CD14-positive monocyte (primary cell): ENCODE measurements at regions not wholly inside any gene's neighbourhood (a gene's known extent, or its start where the extent isn't known, plus 50 kb on each side); places are given as distances from the start of the nearest gene placed in this dataset.

Source experiments
- DNase-seq, 3 donors: peaks; one replicate each; pipeline ENCODE4 v3.0.0-alpha.2; 2011 to 2022
- H2AFZ ChIP-seq: 2 replicates; pipeline ENCODE4 v1.6.0; 2012; ENCODE audit warnings: mild to moderate bottlenecking, low read depth, low read length, inconsistent platforms; ENCODE audit not compliant: insufficient read depth, poor library complexity, severe bottlenecking
- H3K27ac ChIP-seq, 2 donors: 1 replicate in 1 of 2; 2 replicates in 1 of 2; pipeline ENCODE4 v1.5.1; 2012 to 2013; ENCODE audit warnings: low read length in 2 of 2, control low read depth in 1 of 2, inconsistent platforms in 1 of 2, low read depth in 1 of 2, mild to moderate bottlenecking in 1 of 2
- H3K27me3 ChIP-seq, 2 donors: one replicate each; pipeline versions ENCODE4 v1.6.0 to v1.6.1; 2011 to 2013; ENCODE audit warnings: low read length in 2 of 2; ENCODE audit not compliant: control insufficient read depth in 2 of 2, insufficient read depth in 2 of 2
- H3K36me3 ChIP-seq, 2 donors: replicated peaks in 1 of 2; 1 replicate in 1 of 2; 2 replicates in 1 of 2; pipeline versions ENCODE4 v1.5.1 to v1.6.1; 2012 to 2013; ENCODE audit warnings: low read length in 2 of 2, control low read depth in 1 of 2, inconsistent platforms in 1 of 2, mild to moderate bottlenecking in 1 of 2; ENCODE audit not compliant: insufficient read depth in 2 of 2, control insufficient read depth in 1 of 2
- H3K4me1 ChIP-seq, 2 donors: 1 replicate in 1 of 2; 2 replicates in 1 of 2; pipeline versions ENCODE4 v1.5.1 to v1.6.1; 2012 to 2013; ENCODE audit warnings: low read length in 2 of 2, control low read depth in 1 of 2, inconsistent platforms in 1 of 2, mild to moderate bottlenecking in 1 of 2, moderate library complexity in 1 of 2; ENCODE audit not compliant: insufficient read depth in 2 of 2, control insufficient read depth in 1 of 2
- H3K4me2 ChIP-seq: replicated peaks from 2 replicates; pipeline ENCODE3; 2012; ENCODE audit warnings: low read length, moderate library complexity, mild to moderate bottlenecking; ENCODE audit not compliant: poor library complexity, severe bottlenecking; ENCODE audit errors: extremely low read depth
- H3K4me3 ChIP-seq, 3 experiments: fragments of 200-600 bp in 1 of 3; sonication (generic) in 1 of 3; replicated peaks in 1 of 3; 1 replicate in 2 of 3; 2 replicates in 1 of 3; pipeline ENCODE4 v1.5.1; 2011 to 2013; ENCODE audit warnings: low read length in 3 of 3, mild to moderate bottlenecking in 3 of 3, control low read depth in 2 of 3, low read depth in 2 of 3, inconsistent platforms in 1 of 3, moderate library complexity in 1 of 3
- H3K79me2 ChIP-seq: 2 replicates; pipeline ENCODE4 v1.6.0; 2012; ENCODE audit warnings: mild to moderate bottlenecking, control low read depth, inconsistent platforms, low read length, moderate library complexity; ENCODE audit not compliant: insufficient read depth
- H3K9ac ChIP-seq: 2 replicates; pipeline ENCODE4 v1.6.0; 2017; ENCODE audit warnings: low read length, mild to moderate bottlenecking; ENCODE audit not compliant: insufficient read depth, poor library complexity, severe bottlenecking
- H3K9me3 ChIP-seq, 2 donors: replicated peaks in 1 of 2; 1 replicate in 1 of 2; 2 replicates in 1 of 2; pipeline versions ENCODE4 v1.5.1 to v1.6.1; 2012 to 2013; ENCODE audit warnings: low read length in 2 of 2, control low read depth in 1 of 2; ENCODE audit not compliant: control insufficient read depth in 1 of 2, insufficient read depth in 1 of 2
- H4K20me1 ChIP-seq: 2 replicates; pipeline ENCODE4 v1.6.0; 2012; ENCODE audit warnings: mild to moderate bottlenecking, low read length, control low read depth, moderate library complexity; ENCODE audit not compliant: insufficient read depth
- H3K27ac Mint-ChIP-seq, 7 donors: one replicate each; pipeline ENCODE4 v1.8.0; 2020; ENCODE audit warnings: mild to moderate bottlenecking in 7 of 7, mixed read lengths in 7 of 7, moderate library complexity in 6 of 7, inconsistent platforms in 2 of 7
- H3K27me3 Mint-ChIP-seq, 3 donors: one replicate each; pipeline ENCODE4 v1.8.0; 2021 to 2022; ENCODE audit warnings: low read depth in 3 of 3, mild to moderate bottlenecking in 3 of 3, mixed read lengths in 3 of 3, moderate library complexity in 3 of 3, inconsistent platforms in 1 of 3
- H3K36me3 Mint-ChIP-seq, 2 donors: one replicate each; pipeline ENCODE4 v1.8.0; 2020; ENCODE audit warnings: mixed read lengths in 2 of 2, inconsistent platforms in 1 of 2, mild to moderate bottlenecking in 1 of 2
- H3K4me1 Mint-ChIP-seq: one replicate; pipeline ENCODE4 v1.8.0; 2020; ENCODE audit warnings: mild to moderate bottlenecking, mixed read lengths
- H3K4me3 Mint-ChIP-seq, 2 donors: one replicate each; pipeline ENCODE4 v1.8.0; 2020; ENCODE audit warnings: mild to moderate bottlenecking in 2 of 2, mixed read lengths in 2 of 2, moderate library complexity in 1 of 2
- H3K9me3 Mint-ChIP-seq, 7 donors: one replicate each; pipeline ENCODE4 v1.8.0; 2020 to 2022; ENCODE audit warnings: mixed read lengths in 7 of 7, mild to moderate bottlenecking in 6 of 7, moderate library complexity in 6 of 7, inconsistent platforms in 2 of 7
- CTCF ChIP-seq: fragments of 200-600 bp; IDR thresholded peaks from one replicate; pipeline ENCODE4 v1.8.0; 2022; ENCODE audit warnings: antibody characterized with exemption, mild to moderate bottlenecking
- WGBS: methylation state at CpG from one replicate; pipeline ENCODE4 v1.1.5; 2013; ENCODE audit warnings: missing lambda C conversion rate; ENCODE audit not compliant: insufficient coverage; 5-methylcytosine and 5-hydroxymethylcytosine counted together
- intact Hi-C, 2 donors: fragments of 100-400 bp; cut with micrococcal nuclease; formaldehyde crosslinking; loops; one replicate each; pipeline versions ENCODE4 v1.15.0 to v1.15.1; 2023

- Histone ChIP-seq H2AFZ (no peak overlapping the region), H3K4me2 (peak overlapping the region; percentile 35), H3K79me2 (no peaks in the 10 kb centered on the region), H3K4me1 (peaks cover 97 to 98% of the 10 kb centered on the region in 2 donors), H3K27ac (peak overlapping the region; percentile 53 to 82), H3K36me3 (no peaks in the 10 kb centered on the region), H3K9ac (no peak overlapping the region), H3K4me3 (peak overlapping the region in 1 of 3 experiments; percentile 22), H4K20me1 (no peaks in the 10 kb centered on the region), H3K27me3 (no peaks in the 10 kb centered on the region), H3K9me3 (peaks cover 0 to 4% of the 10 kb centered on the region in 2 donors)
- intact Hi-C loops: loop anchor here (2.0 to 10.0 kb wide), 3 partner anchors 43 to 100 kb away; partner anchors contain the start of gene SIRPA (in 1 of the 2)
- peaks cover 9 to 12% of the 10 kb centered on the region in 2 donors for H3K36me3 Mint-ChIP-seq
- no CpG with 5 or more reads among the region's 1 CpG for WGBS
- H3K27me3 Mint-ChIP-seq: peaks cover 1 to 8% (median 4%) of the 10 kb centered on the region in 3 donors
- peak overlapping the region; percentile 87 to 98 (median 95) for H3K27ac Mint-ChIP-seq
- TF ChIP-seq CTCF: no peak
- H3K4me3 Mint-ChIP-seq: no peak overlapping the region
- DNase-seq: no peak
- peaks cover 95% of the 10 kb centered on the region for H3K4me1 Mint-ChIP-seq
- H3K9me3 Mint-ChIP-seq: peaks cover 1 to 17% (median 9%) of the 10 kb centered on the region in 7 donors
Observed at GRCh38 chr20:1845163-1845523, 50.1 kb upstream of the SIRPA start.

GRCh38 chr20:1844325-1845162 lies 50.7 kb upstream of the SIRPA start:
- DNase-seq: peak; percentile 86 to 94 (median 94)
- Histone ChIP-seq H3K27ac (peak overlapping the region; percentile 75 to 82), H3K9me3 (peaks cover 0 to 6% of the 10 kb centered on the region in 2 donors), H4K20me1 (no peaks in the 10 kb centered on the region), H3K4me1 (peaks cover 95 to 97% of the 10 kb centered on the region in 2 donors), H3K4me2 (peak overlapping the region; percentile 35), H3K36me3 (no peaks in the 10 kb centered on the region), H3K79me2 (no peaks in the 10 kb centered on the region), H3K4me3 (peak overlapping the region in 1 of 3 experiments; percentile 22), H3K9ac (peak overlapping the region; percentile 13), H3K27me3 (no peaks in the 10 kb centered on the region), H2AFZ (no peak overlapping the region)
- Mint-ChIP-seq H3K4me3 (peak overlapping the region in 1 of 2 donors; percentile 31), H3K4me1 (peaks cover 95% of the 10 kb centered on the region), H3K9me3 (peaks cover 4 to 21% (median 12%) of the 10 kb centered on the region in 7 donors), H3K27me3 (peaks cover 1 to 10% (median 4%) of the 10 kb centered on the region in 3 donors), H3K36me3 (peaks cover 12 to 14% of the 10 kb centered on the region in 2 donors), H3K27ac (peak overlapping the region; percentile 87 to 98 (median 95))
- no peak for TF ChIP-seq CTCF
- 1% methylated on average over 10 of the region's 10 CpGs for WGBS
- intact Hi-C loops: loop anchor here (2.0 to 10.0 kb wide), 4 partner anchors 38 to 100 kb away; partner anchors contain the start of gene SIRPA (in 1 of the 2)
